SK-N-SH treated with all-trans-retinoic acid at 6 μM for 48 hours (cell line): ENCODE measurements at regions not wholly inside any gene's neighbourhood (a gene's known extent, or its start where the extent isn't known, plus 50 kb on each side); places are given as distances from the start of the nearest gene placed in this dataset.

Source experiments
- ARNTL ChIP-seq: fragments of 450-650 bp; formaldehyde crosslinking; IDR thresholded peaks from 2 replicates; pipeline ENCODE4 v1.5.0; 2020; ENCODE audit warnings: low read depth, mild to moderate bottlenecking, moderate library complexity, borderline replicate concordance
- BACH2 ChIP-seq: fragments of 250-450 bp; sonication (Bioruptor Pico); IDR thresholded peaks from 2 replicates; pipeline ENCODE4 v1.9.0; 2021; ENCODE audit warnings: mild to moderate bottlenecking, borderline replicate concordance
- CSDC2 ChIP-seq: fragments of 250-450 bp; sonication (Bioruptor Pico); IDR thresholded peaks from 2 replicates; pipeline ENCODE4 v1.5.0; 2020; ENCODE audit warnings: mild to moderate bottlenecking, moderate library complexity
- ESRRG ChIP-seq: fragments of 250-450 bp; sonication (Bioruptor Pico); IDR thresholded peaks from 2 replicates; pipeline ENCODE4 v1.6.1; 2021; ENCODE audit warnings: mild to moderate bottlenecking
- ISL1 ChIP-seq: fragments of 250-450 bp; sonication (Bioruptor Pico); IDR thresholded peaks from 2 replicates; pipeline ENCODE4 v2.1.2; 2022; ENCODE audit warnings: mild to moderate bottlenecking, moderate library complexity
- OSR1 ChIP-seq: fragments of 250-450 bp; sonication (Bioruptor Pico); IDR thresholded peaks from 2 replicates; pipeline ENCODE4 v1.8.0; 2022; ENCODE audit warnings: moderate library complexity, mild to moderate bottlenecking, inconsistent platforms
- RARB ChIP-seq: fragments of 250-450 bp; sonication (Bioruptor Pico); IDR thresholded peaks from 2 replicates; pipeline ENCODE4 v1.8.0; 2021; ENCODE audit warnings: mild to moderate bottlenecking, moderate library complexity
- ZFP3 ChIP-seq: fragments of 250-450 bp; sonication (Bioruptor Pico); IDR thresholded peaks from 2 replicates; pipeline ENCODE4 v1.5.0; 2020; ENCODE audit warnings: mild to moderate bottlenecking, moderate library complexity
- ZFP30 ChIP-seq: fragments of 450-650 bp; formaldehyde crosslinking; IDR thresholded peaks from 2 replicates; pipeline ENCODE4 v1.5.0; 2022; ENCODE audit warnings: mild to moderate bottlenecking, moderate library complexity
- ZNF565 ChIP-seq: fragments of 450-650 bp; formaldehyde crosslinking; conservative IDR thresholded peaks from 2 replicates; pipeline ENCODE4 v1.5.0; 2020; ENCODE audit warnings: low read depth, mild to moderate bottlenecking, moderate library complexity
- TF ChIP-seq, protein P1 (sequence below): fragments of 250-450 bp; sonication (Bioruptor Pico); IDR thresholded peaks from 2 replicates; pipeline ENCODE4 v1.8.0; 2020; ENCODE audit warnings: mild to moderate bottlenecking, moderate library complexity, borderline replicate concordance

DNA sequence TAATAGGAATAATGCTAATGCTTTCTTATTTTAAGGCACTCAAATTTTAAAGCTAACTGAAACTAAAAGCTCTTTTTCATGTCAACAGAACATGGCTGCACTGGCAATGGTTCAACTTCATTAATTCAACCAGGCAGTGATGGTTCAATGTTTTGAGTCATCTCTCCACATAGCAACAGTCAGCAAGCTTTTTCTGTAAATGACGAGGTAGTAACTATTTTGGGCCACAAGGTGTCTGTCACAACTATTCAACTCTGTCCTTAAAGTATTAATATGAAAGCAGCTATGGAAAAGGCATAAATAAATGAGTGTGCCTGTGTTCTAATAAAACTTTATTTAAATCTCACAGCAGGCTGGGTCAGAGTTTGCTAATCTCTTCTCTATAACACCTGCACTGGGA is 1425.6 kb upstream of the PIK3C3 start:
- TF ChIP-seq CSDC2 (no peak), ARNTL (CRISPR knock-in tag) (no peak), RARB (CRISPR knock-in tag) (no peak), ZFP3 (CRISPR knock-in tag) (no peak), ZFP30 (CRISPR knock-in tag) (no peak), OSR1 (no peak), ESRRG (CRISPR knock-in tag) (no peak), BACH2 (CRISPR knock-in tag) (no peak), ISL1 (CRISPR knock-in tag) (no peak), ZNF565 (CRISPR knock-in tag) (no peak)
- TF ChIP-seq, protein P1, sequence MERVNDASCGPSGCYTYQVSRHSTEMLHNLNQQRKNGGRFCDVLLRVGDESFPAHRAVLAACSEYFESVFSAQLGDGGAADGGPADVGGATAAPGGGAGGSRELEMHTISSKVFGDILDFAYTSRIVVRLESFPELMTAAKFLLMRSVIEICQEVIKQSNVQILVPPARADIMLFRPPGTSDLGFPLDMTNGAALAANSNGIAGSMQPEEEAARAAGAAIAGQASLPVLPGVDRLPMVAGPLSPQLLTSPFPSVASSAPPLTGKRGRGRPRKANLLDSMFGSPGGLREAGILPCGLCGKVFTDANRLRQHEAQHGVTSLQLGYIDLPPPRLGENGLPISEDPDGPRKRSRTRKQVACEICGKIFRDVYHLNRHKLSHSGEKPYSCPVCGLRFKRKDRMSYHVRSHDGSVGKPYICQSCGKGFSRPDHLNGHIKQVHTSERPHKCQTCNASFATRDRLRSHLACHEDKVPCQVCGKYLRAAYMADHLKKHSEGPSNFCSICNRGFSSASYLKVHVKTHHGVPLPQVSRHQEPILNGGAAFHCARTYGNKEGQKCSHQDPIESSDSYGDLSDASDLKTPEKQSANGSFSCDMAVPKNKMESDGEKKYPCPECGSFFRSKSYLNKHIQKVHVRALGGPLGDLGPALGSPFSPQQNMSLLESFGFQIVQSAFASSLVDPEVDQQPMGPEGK (CRISPR knock-in tag), result no peak
